ENCODE measurements at regions not wholly inside any gene's neighbourhood (a gene's known extent, or its start where the extent isn't known, plus 50 kb on each side); places are given as distances from the start of the nearest gene placed in this dataset.

DNA sequence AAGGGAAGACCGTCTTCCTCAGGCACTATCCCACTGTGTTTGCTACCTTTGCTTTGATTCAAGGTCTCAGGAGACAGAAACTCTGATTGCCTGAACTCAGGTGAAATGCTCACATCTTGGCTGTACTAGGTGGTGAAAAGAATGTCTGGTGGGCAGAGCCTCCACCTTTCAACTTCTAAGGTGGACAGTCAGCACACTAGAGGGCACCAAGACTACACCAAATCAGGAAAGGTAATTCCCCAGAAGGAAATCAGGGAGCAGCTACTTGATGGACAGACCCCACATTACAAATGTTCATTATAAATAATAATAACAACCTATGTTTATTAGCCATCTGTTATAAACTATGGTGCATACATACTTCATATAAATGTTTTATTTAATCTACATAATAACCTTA is 220.9 kb downstream of the ATG4C start:
- no peak overlapping the region for H3K27ac ChIP-seq
- peak in 3 of 6 experiments; percentile 34 to 39 (median 37) for TF ChIP-seq CTCF (IDR thresholded peaks at IDR 0.05)
- no peak for TF ChIP-seq POLR2A (IDR thresholded peaks at IDR 0.05)
- DNase-seq = no peak

DNA sequence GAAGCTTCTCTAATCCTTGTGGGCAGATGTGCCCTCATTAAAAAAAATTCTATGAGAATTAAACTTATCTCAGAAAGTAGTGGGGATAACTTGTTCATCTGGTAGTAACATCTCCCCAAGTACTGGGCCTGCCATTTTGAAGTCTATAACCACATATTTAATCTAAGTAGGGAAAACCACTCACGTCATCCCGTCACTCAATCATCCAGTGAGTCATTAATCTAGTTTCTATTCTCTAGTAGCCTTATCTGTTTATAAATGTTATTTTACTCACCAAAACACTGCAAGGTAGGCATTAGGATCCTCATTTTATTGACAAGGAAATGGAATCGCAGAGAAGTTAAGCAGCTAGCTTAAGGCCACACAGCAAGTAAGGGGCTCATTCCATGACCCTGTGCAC is 221.9 kb downstream of the ATG4C start:
- Histone ChIP-seq H3K27me3 (no peaks in the 10 kb centered on the region), H3K9me3 (no peaks in the 10 kb centered on the region), H3K4me3 (no peak overlapping the region), H3K4me1 (no peaks in the 10 kb centered on the region), H3K27ac (no peak overlapping the region), H3K36me3 (no peaks in the 10 kb centered on the region)
- no peak for DNase-seq
- TF ChIP-seq POLR2A (IDR thresholded peaks at IDR 0.05) (no peak), CTCF (IDR thresholded peaks at IDR 0.05) (no peak)

More for the DNA sequence above, 220.9 kb downstream of the ATG4C start:
- H3K9me3 ChIP-seq = no peaks in the 10 kb centered on the region
- H3K4me3 ChIP-seq = no peak overlapping the region
- no peaks in the 10 kb centered on the region for H3K27me3 ChIP-seq
- no peaks in the 10 kb centered on the region for H3K36me3 ChIP-seq
- no peaks in the 10 kb centered on the region for H3K4me1 ChIP-seq

DNA sequence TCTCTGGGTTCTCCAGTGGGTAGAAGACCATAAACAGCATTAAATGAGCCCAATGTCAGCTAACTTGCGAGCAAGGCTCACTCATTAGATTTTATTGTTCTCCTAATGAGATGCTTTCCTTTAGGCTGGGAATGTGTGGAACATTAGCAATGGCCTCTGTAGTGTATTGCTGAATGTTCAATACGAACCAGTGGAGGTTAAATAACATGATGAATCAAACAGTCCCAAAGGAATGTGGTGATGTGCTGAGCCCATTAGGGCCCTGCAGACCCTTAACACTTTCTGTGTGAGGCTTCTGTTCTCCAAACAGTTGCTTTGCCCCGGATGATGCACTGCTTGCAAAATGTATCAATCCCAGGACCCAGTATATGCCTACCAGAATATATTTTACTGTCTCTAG is 225.5 kb downstream of the ATG4C start:
- DNase-seq = no peak
- no peaks in the 10 kb centered on the region for H3K36me3 ChIP-seq
- H3K4me3 ChIP-seq = no peak overlapping the region
- no peaks in the 10 kb centered on the region for H3K9me3 ChIP-seq
- no peaks in the 10 kb centered on the region for H3K27me3 ChIP-seq
- H3K4me1 ChIP-seq = no peaks in the 10 kb centered on the region
- TF ChIP-seq CTCF (IDR thresholded peaks at IDR 0.05) (no peak), POLR2A (IDR thresholded peaks at IDR 0.05) (no peak)
- no peak overlapping the region for H3K27ac ChIP-seq

GRCh38 chr1:63010913-63011660 is 227.2 kb downstream of the ATG4C start:
- no peak overlapping the region for H3K4me3 ChIP-seq

DNA sequence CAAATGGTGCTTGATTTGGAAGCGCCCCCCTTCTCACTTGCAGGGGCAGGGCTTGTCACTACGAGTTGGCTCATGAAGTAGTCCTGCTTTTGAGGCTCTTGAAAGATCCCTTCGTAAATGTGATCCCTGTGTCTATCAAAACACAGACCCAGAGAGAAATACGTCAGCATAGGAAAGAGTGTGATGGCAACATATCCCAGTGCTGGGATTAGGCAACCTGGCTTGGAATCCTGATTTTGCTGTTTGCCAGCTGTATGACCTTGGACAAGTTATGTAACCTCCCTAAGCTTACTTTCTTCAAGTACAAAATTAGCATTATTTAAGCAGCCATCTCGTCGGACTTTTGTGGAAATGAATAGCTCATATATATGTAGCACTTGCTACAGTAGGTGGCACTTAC is 228.4 kb downstream of the ATG4C start:
- no peak for DNase-seq
- Histone ChIP-seq H3K27ac (no peak overlapping the region), H3K4me1 (no peaks in the 10 kb centered on the region), H3K9me3 (no peaks in the 10 kb centered on the region), H3K36me3 (no peaks in the 10 kb centered on the region), H3K4me3 (no peak overlapping the region), H3K27me3 (no peaks in the 10 kb centered on the region)
- TF ChIP-seq CTCF (IDR thresholded peaks at IDR 0.05) (no peak), POLR2A (IDR thresholded peaks at IDR 0.05) (no peak)

More at GRCh38 chr1:63010913-63011660, 227.2 kb downstream of the ATG4C start:
- TF ChIP-seq POLR2A (IDR thresholded peaks at IDR 0.05) (no peak), CTCF (IDR thresholded peaks at IDR 0.05) (no peak)
- H3K9me3 ChIP-seq = no peaks in the 10 kb centered on the region
- H3K36me3 ChIP-seq = no peaks in the 10 kb centered on the region
- no peak for DNase-seq
- H3K4me1 ChIP-seq = no peaks in the 10 kb centered on the region
- no peaks in the 10 kb centered on the region for H3K27me3 ChIP-seq
- no peak overlapping the region for H3K27ac ChIP-seq
